Hypothalamus (tissue), 51 donors: ENCODE measurements at regions not wholly inside any gene's neighbourhood (a gene's known extent, or its start where the extent isn't known, plus 50 kb on each side); places are given as distances from the start of the nearest gene placed in this dataset.

Source experiments
- DNase-seq, 51 donors: peaks; one replicate each; lab custom pipeline; 2025; lab: John Stamatoyannopoulos, UW

DNA sequence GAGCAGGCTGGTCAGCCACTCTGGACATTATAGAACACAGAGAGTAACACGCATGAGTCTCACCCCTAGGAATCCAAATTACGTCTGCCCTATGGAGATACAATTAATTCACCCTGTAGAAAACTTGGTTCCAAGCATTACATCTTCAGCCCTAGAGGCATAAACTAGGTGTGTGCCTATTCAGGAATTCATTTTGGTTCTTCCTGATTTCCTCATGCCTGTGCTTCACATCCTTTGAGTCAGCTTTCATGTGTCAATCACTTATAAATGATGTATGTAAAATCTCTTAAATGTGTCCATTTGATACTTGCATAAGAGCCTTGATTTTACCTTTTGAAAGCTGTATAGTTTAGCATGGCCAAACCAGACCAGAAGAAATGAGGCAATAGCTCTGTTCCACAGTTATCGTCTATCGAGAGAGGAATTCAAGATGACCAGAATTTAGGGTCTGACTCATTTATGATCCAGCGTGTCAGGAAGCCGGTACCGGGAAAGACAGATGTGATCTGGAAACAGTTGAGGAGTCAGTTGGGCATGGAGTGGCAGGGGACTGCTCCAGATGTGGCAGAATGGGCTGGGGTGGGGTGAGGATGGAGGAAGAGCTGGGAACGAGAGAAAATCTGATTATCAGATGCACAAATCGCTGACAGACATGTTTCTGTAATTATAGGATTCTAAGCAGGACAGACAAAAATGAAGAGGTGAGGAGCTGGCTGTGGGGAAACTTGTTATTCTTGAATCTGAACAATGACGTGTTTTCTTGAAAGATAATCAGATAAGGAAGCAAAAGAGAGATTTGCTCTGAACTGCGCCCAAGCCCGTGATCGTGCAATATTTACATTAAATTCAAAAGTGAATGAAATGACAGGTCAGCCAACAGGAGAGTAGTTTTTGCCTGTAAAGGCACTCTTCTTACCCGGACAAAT lies 76.7 kb downstream of the C16orf95 start:
- DNase-seq, result no peak

DNA sequence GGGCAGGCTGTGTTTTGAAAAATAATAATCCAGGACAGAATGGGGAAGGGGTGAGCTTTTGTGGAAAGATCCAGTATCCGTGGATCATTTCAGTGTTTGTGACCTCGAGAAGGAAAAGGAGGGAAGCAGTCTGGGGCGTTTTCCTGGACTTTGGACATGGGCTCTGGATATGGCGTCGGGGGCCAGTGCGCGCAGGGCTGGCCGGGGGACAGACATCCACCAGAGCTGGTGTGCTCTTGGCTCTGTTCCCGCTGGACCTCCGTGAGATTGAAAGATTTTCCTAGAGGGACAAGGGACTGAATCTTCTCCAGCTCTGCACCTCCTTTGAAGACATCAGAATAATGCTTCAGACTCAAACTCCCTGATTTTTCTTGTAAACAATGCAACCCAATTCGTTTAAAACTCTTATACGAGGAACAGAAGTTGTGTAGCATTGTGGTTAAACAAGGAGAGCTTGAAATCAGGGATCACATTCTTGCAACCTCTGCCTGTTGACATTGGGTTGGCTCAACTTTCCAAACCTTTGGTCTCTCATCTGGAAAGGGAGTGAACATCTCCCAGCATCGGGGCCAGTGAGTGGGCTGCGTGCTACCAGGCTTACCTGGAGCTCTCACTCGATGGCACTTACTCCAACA lies 75.9 kb downstream of the C16orf95 start:
- DNase-seq, result no peak

DNA sequence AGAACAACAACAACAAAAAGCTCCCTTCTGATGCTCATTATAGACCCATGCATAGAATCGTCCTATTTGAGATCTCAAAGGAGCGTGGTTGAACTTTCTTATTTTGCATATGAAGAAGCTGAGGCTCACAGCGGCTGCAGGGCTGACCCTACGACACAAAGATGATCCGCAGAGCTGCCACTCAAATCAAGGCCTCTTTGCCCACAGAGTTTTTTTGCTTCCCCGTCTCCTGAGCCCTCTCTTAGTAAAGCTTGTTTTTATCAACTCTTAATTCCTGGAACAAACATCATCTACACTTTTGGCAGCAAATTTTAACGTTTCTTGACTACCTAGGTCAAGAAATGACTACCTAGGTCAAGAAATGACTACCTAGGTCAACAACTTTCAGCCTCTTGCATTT lies 73.7 kb downstream of the C16orf95 start:
- DNase-seq, result no peak

DNA sequence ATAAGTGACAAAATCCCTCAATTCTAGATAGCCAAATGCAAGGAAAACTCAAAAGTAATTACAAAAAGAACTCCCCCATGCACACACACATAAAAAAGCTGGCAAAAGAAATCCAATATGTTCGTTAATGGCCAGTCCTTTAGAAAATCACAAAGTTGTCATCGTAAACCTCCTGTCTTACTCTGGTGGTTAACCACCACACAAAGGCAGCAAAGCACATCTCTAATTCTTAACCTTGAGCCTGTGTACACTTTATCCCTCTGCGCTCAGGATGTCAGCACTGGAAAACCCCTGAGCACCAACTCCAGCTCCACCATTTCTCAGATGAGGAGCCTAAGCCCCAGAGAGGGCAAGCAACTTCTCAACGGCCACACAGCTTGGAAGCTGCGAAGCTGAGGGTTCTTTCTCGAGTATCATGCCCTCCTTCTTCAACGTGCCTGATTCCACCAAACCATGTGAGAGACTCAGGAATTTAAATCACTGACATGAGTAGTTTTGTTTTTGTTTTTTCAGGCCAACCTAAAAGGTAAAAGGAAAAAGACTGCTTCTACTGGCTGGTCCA lies 72.5 kb downstream of the C16orf95 start:
- no peak for DNase-seq

DNA sequence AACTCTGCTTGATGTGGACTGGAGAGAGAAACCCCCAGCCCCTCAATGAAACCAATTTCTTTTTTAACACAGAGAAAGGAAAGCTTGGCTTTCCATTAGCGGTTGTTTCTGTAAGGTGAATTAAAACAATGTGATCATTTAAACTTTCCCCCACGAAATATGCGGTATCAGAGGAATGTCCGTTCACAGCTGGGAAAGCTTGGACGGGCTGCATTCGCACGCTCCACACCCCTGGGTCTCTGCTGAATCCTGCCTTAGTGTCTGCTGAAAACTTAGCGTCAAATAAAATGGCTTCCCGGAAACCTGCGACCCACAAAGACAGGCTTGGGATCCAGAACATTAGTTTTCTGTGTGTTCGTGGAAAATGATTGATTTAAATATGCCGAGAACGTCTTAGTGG lies 71.7 kb downstream of the C16orf95 start:
- DNase-seq, result no peak

DNA sequence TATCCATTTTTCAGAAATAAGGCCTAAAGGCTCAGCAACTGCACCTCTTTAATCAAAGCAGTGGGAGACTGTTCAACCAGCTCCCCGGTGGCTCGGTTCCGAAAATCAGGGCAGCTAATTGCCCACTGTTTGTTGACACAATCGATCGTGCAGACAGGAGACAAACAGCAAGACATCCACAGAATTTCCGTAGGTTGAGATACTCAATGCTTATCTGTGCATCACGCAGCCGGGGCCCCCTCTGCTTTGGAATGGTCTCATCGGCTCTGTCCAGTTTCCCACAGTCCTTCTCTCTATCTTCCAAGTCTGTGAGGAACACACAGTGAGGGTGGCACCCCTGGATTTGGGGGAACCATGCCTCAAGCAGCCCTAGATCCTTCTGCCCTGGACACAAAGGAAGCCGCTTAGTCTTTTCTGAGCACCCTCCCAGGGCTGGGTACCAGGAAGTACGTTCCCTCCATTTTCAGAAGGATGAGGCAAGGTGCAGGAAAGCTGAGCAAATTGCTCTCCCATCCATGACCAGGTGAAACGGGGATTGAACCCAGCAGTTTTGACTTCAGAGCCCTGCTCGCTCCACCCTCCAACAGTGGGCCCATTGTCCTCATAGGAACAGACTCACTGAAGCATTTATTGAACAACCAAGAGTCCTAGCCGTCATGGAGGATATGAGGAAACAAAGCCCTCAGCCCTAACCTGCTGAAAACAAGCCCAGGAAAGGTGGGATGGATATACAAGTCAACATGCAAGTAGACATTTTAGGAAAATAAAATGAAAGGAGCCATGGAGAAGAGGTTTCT lies 70.7 kb downstream of the C16orf95 start:
- no peak for DNase-seq

DNA sequence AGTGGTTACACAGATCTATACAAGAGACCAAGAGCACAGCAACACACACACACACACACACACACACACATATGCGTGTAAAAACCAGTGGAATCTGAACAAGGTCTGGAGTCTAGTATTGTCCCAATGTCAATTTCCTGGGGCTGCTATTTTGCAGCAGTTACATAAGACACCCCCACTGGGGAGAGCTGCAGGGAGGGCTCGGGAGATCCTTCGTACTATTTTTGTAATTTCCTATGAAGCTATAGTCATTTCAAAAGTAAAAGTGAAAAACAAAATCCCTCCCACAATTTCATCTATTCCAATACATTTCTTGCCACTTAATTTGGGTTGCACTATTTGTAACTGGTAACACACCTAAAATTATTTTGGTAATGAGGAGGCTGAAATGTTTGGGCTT lies 68.5 kb downstream of the C16orf95 start:
- no peak for DNase-seq

DNA sequence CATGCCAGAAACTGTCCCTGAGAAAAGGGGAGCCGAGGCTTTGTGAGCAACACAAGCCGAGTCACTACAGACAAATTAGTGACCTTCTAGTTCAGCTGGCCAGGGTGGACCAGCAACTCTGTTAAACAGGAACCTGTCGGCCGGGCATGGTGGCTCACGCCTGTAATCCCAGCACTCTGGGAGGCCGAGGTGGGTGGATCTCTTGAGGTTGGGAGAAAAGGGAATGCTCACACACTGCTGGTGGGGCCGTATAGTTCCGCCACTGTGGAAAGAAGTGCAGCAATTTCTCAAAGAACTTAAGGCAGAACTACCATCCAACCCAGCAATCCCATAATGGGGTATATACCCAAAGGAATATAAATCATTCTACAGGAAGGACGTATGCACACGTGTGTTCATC lies 67.8 kb downstream of the C16orf95 start:
- no peak for DNase-seq

DNA sequence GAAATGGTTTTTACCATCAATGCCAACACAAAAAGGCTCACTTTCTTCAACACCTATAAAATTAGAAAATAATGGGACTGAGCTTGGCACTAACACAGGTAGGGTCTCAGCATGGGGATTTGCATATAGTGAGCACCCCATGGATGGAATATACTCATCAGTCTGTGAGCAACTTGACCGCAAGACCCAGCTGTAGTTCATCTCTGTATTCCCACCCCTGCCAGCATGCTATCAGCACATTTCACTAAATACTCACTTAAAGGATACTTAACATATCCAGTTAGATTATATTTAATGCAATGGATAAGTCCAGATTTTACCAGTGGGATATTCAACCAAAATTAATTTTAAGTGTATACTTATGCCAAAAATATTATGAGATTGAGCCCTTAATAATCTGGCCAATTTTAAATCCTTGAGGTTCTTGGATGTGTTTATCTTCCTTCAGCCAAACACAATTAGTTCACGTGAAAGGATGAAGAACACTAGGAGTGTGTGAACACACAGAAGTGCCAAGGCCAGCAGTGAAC lies 66.7 kb downstream of the C16orf95 start:
- no peak for DNase-seq

DNA sequence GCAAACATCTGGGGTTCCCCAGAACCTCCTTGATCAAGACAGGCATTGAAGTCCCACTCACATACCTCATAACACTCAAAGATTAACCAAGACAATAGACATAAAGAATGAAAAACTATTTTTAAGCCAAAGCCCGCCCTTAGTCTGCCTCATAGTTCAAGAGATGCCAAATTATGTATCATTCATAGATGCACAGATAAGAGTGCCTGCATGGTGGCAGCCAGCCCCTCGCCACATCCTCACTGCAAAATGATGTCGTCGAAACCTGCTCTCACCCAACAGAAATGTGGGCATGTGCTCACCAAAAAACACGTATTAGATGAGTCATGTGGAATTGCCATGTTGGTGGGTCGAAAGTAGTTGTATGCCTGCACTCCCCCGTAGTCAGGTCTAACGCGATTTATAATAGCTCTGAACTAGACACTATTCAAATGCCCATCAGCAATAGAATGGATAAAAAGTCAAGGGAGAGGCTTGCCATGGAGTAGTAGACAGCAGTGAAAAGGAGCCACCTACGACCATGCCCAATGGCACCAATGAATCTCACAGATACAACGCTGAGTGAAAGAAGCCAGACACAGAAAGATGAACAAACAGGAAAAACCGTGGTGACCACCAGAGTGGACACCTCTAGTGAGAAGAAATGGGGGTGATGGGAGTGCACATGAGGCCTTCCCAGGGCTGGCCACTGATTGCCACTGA lies 64.8 kb downstream of the C16orf95 start:
- no peak for DNase-seq
